Peyer's patch (tissue), 4 donors: ENCODE measurements at regions not wholly inside any gene's neighbourhood (a gene's known extent, or its start where the extent isn't known, plus 50 kb on each side); places are given as distances from the start of the nearest gene placed in this dataset.

Experiments
- DNase-seq, 3 donors: peaks; one replicate each; pipeline ENCODE4 v3.0.0-alpha.2; 2017 to 2019
- H3K27ac ChIP-seq, 4 donors: fragments of 200-600 bp; sonication (generic); one replicate each; pipeline ENCODE4 v1.5.1; 2016 to 2019
- H3K27me3 ChIP-seq, 2 donors: fragments of 200-600 bp; sonication (generic); one replicate each; pipeline ENCODE4 v1.5.1; 2019
- H3K36me3 ChIP-seq, 3 donors: fragments of 200-600 bp; sonication (generic); one replicate each; pipeline ENCODE4 v1.5.1; 2016 to 2019
- H3K4me1 ChIP-seq, 4 donors: fragments of 200-600 bp; sonication (generic); one replicate each; pipeline ENCODE4 v1.5.1; 2016 to 2019
- H3K4me3 ChIP-seq, 4 donors: fragments of 200-600 bp; sonication (generic); 1 replicate in 3 of 4; 2 replicates in 1 of 4; pipeline ENCODE4 v1.5.1; 2016 to 2019; ENCODE audit warnings: mild to moderate bottlenecking in 1 of 4
- H3K9me3 ChIP-seq, 4 donors: fragments of 200-600 bp; sonication (generic); one replicate each; pipeline ENCODE4 v1.5.1; 2016 to 2019; ENCODE audit warnings: mild to moderate bottlenecking in 1 of 4
- POLR2A ChIP-seq, 2 donors: fragments of 450-650 bp; IDR thresholded peaks; one replicate each; pipeline ENCODE4 v1.5.1; 2017; ENCODE audit warnings: antibody characterized with exemption in 2 of 2, mild to moderate bottlenecking in 2 of 2, moderate library complexity in 2 of 2
- TF ChIP-seq, protein P1 (sequence below), 6 experiments: fragments of 450-650 bp in 4 of 6; fragments of 200-600 bp in 2 of 6; sonication (generic) in 1 of 6; IDR thresholded peaks; one replicate each; pipeline ENCODE4 v1.5.1; 2017 to 2019; ENCODE audit warnings: antibody characterized with exemption in 6 of 6, mild to moderate bottlenecking in 3 of 6, moderate library complexity in 1 of 6

DNA sequence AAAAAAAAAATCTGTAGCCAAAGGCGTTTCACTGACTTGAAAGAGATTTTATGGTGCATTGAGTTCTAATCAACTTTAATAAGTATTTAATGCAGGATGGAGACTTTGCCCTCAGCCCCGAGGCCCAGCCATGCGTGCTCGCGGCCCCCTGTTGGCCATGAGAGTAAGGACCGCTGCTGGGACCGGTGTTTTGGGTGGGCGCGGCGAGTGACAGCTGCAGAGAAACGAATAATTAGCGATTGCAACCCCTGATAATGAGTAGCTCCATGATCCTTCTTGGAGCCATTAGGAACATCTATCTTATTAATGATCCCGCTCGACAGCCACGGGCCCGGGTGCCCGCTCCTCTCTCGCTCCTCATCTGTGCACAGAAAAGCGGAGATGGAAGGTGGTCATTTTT is 347.4 kb downstream of the RPS24 start:
- no peaks in the 10 kb centered on the region for H3K9me3 ChIP-seq
- no peak overlapping the region for H3K4me3 ChIP-seq
- no peaks in the 10 kb centered on the region for H3K27me3 ChIP-seq
- H3K36me3 ChIP-seq: no peaks in the 10 kb centered on the region
- TF ChIP-seq POLR2A (IDR thresholded peaks at IDR 0.05): no peak
- TF ChIP-seq, protein P1, sequence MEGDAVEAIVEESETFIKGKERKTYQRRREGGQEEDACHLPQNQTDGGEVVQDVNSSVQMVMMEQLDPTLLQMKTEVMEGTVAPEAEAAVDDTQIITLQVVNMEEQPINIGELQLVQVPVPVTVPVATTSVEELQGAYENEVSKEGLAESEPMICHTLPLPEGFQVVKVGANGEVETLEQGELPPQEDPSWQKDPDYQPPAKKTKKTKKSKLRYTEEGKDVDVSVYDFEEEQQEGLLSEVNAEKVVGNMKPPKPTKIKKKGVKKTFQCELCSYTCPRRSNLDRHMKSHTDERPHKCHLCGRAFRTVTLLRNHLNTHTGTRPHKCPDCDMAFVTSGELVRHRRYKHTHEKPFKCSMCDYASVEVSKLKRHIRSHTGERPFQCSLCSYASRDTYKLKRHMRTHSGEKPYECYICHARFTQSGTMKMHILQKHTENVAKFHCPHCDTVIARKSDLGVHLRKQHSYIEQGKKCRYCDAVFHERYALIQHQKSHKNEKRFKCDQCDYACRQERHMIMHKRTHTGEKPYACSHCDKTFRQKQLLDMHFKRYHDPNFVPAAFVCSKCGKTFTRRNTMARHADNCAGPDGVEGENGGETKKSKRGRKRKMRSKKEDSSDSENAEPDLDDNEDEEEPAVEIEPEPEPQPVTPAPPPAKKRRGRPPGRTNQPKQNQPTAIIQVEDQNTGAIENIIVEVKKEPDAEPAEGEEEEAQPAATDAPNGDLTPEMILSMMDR (IDR thresholded peaks at IDR 0.05): no peak
- H3K4me1 ChIP-seq: no peaks in the 10 kb centered on the region
- H3K27ac ChIP-seq: no peak overlapping the region
- no peak for DNase-seq

DNA sequence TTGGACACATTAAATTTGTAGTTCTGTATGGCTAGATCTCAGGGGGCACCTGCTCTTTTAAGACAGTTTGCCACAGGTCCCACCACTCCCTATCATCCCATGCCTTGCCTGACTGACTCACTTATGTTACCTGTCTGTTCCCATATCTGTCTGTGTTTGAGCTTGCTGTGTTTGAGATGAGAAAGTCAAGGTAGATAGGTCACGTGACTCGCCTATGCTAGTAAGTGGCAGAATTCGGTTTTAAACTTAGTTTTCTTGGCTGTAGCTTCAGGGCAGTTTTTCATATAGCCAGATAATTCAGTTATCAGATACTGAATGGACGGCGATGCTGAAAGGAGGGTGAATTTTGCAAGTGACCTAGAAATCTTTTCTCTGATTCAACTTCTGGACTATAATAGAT is 348.4 kb downstream of the RPS24 start:
- Histone ChIP-seq H3K36me3 (no peaks in the 10 kb centered on the region), H3K4me3 (no peak overlapping the region), H3K27me3 (no peaks in the 10 kb centered on the region), H3K27ac (no peak overlapping the region), H3K4me1 (no peaks in the 10 kb centered on the region), H3K9me3 (no peaks in the 10 kb centered on the region)
- TF ChIP-seq, protein P1 (IDR thresholded peaks at IDR 0.05): no peak
- no peak for TF ChIP-seq POLR2A (IDR thresholded peaks at IDR 0.05)
- DNase-seq: no peak

DNA sequence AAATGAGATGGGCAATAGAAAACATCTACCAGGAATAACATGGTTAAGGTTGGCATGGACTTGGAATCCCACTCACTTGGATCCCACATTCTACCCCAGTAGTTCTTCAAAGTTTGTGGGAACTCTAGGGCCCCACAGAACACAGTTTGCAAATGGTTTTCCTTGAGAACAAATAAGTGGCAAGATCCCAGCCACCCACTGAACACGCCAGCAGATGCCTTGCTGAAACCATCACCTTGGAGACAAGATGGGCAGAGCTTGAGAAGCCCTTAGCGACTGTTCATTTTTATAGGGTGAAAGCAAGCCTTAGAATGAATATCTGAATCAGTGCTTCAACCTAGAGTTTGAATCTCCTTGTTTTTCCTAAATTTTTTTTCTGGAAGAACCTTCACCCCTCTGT is 349.1 kb downstream of the RPS24 start:
- Histone ChIP-seq H3K27ac (no peak overlapping the region), H3K36me3 (no peaks in the 10 kb centered on the region), H3K27me3 (no peaks in the 10 kb centered on the region), H3K9me3 (no peaks in the 10 kb centered on the region), H3K4me1 (no peaks in the 10 kb centered on the region), H3K4me3 (no peak overlapping the region)
- no peak for TF ChIP-seq POLR2A (IDR thresholded peaks at IDR 0.05)
- TF ChIP-seq, protein P1 (IDR thresholded peaks at IDR 0.05): no peak
- DNase-seq: no peak

DNA sequence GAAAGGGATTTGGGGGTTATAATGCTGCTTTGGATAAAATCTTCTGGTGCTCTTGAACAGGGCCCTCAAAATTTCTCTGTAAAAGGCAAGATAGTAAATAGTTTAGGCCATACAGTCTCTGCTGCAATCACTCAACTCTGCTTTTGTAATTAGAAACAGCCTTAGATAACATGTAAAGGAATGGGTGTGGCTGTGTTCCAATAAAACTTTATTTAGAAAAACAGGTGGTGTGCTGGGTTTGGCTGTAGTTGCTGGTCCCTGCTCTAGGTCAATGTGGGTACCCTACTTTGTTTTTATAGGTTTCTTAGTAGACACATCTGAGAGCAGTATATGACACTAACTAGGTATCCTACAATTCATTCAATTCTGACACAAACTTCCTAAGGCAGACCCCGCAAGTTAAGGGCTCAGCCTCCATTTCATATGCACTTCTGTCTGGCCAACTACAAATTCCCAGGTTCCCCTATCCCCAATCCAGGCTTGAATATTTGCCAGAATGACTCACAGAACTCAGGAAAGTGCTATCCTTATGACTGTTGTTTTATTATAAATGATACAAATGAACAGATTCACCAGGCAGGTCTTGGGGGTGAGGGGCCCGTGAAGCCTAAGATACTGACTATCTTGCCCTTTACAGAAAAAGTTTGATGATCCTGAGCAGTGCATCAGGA is 349.9 kb downstream of the RPS24 start:
- no peak for DNase-seq
- Histone ChIP-seq H3K9me3 (no peaks in the 10 kb centered on the region), H3K27me3 (no peaks in the 10 kb centered on the region), H3K36me3 (no peaks in the 10 kb centered on the region), H3K4me1 (no peaks in the 10 kb centered on the region), H3K4me3 (no peak overlapping the region), H3K27ac (no peak overlapping the region)
- TF ChIP-seq POLR2A (IDR thresholded peaks at IDR 0.05): no peak
- TF ChIP-seq, protein P1 (IDR thresholded peaks at IDR 0.05): no peak

DNA sequence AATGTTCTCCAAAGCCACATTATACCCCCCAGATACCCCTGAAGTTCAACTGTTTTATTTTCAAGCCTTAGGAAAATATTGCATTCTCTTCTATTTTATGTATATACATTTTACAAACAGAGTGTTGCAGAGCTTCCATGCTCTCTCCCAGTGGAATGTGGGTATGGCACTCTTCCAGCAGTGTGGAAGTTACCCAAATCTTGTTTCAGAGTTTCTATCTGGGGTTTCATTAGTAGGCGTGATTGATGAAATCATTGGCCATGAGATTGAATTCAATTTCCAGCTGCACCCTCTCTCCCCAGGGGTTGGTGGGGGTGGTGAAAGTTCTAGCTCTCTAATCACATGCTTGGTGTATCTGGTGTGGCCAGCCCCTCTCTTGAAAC is 350.4 kb downstream of the RPS24 start:
- no peaks in the 10 kb centered on the region for H3K27me3 ChIP-seq
- no peaks in the 10 kb centered on the region for H3K36me3 ChIP-seq
- TF ChIP-seq POLR2A (IDR thresholded peaks at IDR 0.05): no peak
- TF ChIP-seq, protein P1 (IDR thresholded peaks at IDR 0.05): no peak
- DNase-seq: no peak
- no peaks in the 10 kb centered on the region for H3K4me1 ChIP-seq
- no peak overlapping the region for H3K27ac ChIP-seq
- no peaks in the 10 kb centered on the region for H3K9me3 ChIP-seq
- no peak overlapping the region for H3K4me3 ChIP-seq

DNA sequence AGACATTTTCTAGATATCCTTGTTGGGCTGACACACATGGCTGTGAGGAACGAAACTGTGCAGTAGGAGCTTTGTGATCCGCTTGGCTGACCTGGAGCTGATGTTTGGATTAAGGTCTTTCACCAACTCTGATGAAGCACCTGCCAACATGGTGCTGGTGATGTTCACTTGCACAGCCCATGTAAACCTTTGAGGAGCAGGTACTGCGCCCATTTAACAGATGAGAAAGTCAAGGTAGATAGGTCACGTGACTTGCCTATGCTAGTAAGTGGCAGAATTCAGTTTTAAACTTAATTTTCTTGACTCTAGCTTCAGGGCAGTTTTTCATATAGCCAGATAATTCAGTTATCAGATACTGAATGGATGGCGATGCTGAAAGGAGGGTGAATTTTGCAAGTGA is 351.9 kb downstream of the RPS24 start:
- Histone ChIP-seq H3K9me3 (no peaks in the 10 kb centered on the region), H3K4me3 (no peak overlapping the region), H3K27me3 (no peaks in the 10 kb centered on the region), H3K4me1 (no peaks in the 10 kb centered on the region), H3K36me3 (no peaks in the 10 kb centered on the region), H3K27ac (no peak overlapping the region)
- DNase-seq: no peak
- no peak for TF ChIP-seq POLR2A (IDR thresholded peaks at IDR 0.05)
- TF ChIP-seq, protein P1 (IDR thresholded peaks at IDR 0.05): no peak
